Left renal pelvis (tissue), 4 donors: ENCODE measurements at regions not wholly inside any gene's neighbourhood (a gene's known extent, or its start where the extent isn't known, plus 50 kb on each side); places are given as distances from the start of the nearest gene placed in this dataset.

Source experiments
- DNase-seq, 4 donors: peaks; one replicate each; pipeline ENCODE4 v3.0.0-alpha.2; 2013; ENCODE audit warnings: low read depth in 4 of 4, low spot score in 3 of 4

GRCh38 chr10:24000271-24000813 is 208.6 kb upstream of the KIAA1217 start:
- DNase-seq = no peak

GRCh38 chr10:24006741-24007140 is 202.2 kb upstream of the KIAA1217 start:
- no peak for DNase-seq

- no peak for DNase-seq
Measured at GRCh38 chr10:24007359-24007758, 201.6 kb upstream of the KIAA1217 start.

- peak in 3 of 4 donors; percentile 42 to 73 (median 61) for DNase-seq
Measured at GRCh38 chr10:24008164-24009091, 200.5 kb upstream of the KIAA1217 start.

- no peak for DNase-seq
Measured at GRCh38 chr10:24009115-24009514, 199.8 kb upstream of the KIAA1217 start.

GRCh38 chr10:24009736-24010135 is 199.2 kb upstream of the KIAA1217 start:
- no peak for DNase-seq

- DNase-seq = no peak
Measured at GRCh38 chr10:24010436-24010970, 198.4 kb upstream of the KIAA1217 start.

- no peak for DNase-seq
Measured at GRCh38 chr10:24012249-24012803, 196.6 kb upstream of the KIAA1217 start.

GRCh38 chr10:24027107-24027506 is 181.8 kb upstream of the KIAA1217 start:
- DNase-seq = no peak

- no peak for DNase-seq
Measured at GRCh38 chr10:24034571-24034970, 174.4 kb upstream of the KIAA1217 start.

GRCh38 chr10:24035761-24036160 is 173.2 kb upstream of the KIAA1217 start:
- no peak for DNase-seq

GRCh38 chr10:24039315-24039714 is 169.6 kb upstream of the KIAA1217 start:
- DNase-seq = no peak

- no peak for DNase-seq
Measured at GRCh38 chr10:24039897-24040296, 169.0 kb upstream of the KIAA1217 start.

GRCh38 chr10:24041034-24041433 is 167.9 kb upstream of the KIAA1217 start:
- DNase-seq = peak in 3 of 4 donors; percentile 47 to 63 (median 60)

GRCh38 chr10:24041834-24042233 is 167.1 kb upstream of the KIAA1217 start:
- no peak for DNase-seq

- DNase-seq = no peak
Measured at GRCh38 chr10:24042884-24043283, 166.1 kb upstream of the KIAA1217 start.

GRCh38 chr10:24046060-24046459 is 162.9 kb upstream of the KIAA1217 start:
- no peak for DNase-seq

GRCh38 chr10:24047176-24047575 is 161.8 kb upstream of the KIAA1217 start:
- no peak for DNase-seq

- no peak for DNase-seq
Measured at GRCh38 chr10:24054421-24054820, 154.5 kb upstream of the KIAA1217 start.

- DNase-seq = no peak
Measured at GRCh38 chr10:24080207-24080606, 128.7 kb upstream of the KIAA1217 start.

- peak in 1 of 4 donors; percentile 48 for DNase-seq
Measured at GRCh38 chr10:24086296-24087086, 122.4 kb upstream of the KIAA1217 start.
